CD4-positive, alpha-beta memory T cell (primary cell): ENCODE measurements at regions not wholly inside any gene's neighbourhood (a gene's known extent, or its start where the extent isn't known, plus 50 kb on each side); places are given as distances from the start of the nearest gene placed in this dataset.

Source experiments
- CTCF ChIA-PET: fragments of 350-600 bp; sonication (Branson Sonifier 250); formaldehyde crosslinking; loops from one replicate; lab custom pipeline; 2021; ENCODE audit warnings: inconsistent platforms; ENCODE audit not compliant: partially characterized antibody; lab: Charles Lee
- POLR2A ChIA-PET: fragments of 350-600 bp; sonication (Branson Sonifier 250); formaldehyde crosslinking; loops from one replicate; lab custom pipeline; 2021; ENCODE audit not compliant: partially characterized antibody; lab: Charles Lee
- DNase-seq, 5 donors: peaks; one replicate each; pipeline versions ENCODE4 v3.0.0 to v3.0.0-alpha.2; 2020 to 2022; ENCODE audit warnings: mixed read lengths in 1 of 5
- H3K27ac ChIP-seq: one replicate; pipeline ENCODE4 v1.7.0; 2013; ENCODE audit warnings: low read depth, low read length
- H3K27me3 ChIP-seq: 2 replicates; pipeline ENCODE4 v1.7.0; 2013; ENCODE audit warnings: mild to moderate bottlenecking, low read length, moderate library complexity; ENCODE audit not compliant: insufficient read depth
- H3K36me3 ChIP-seq: 2 replicates; pipeline ENCODE4 v1.7.0; 2013; ENCODE audit warnings: mild to moderate bottlenecking, low read length, moderate library complexity; ENCODE audit not compliant: insufficient read depth
- H3K4me1 ChIP-seq: 2 replicates; pipeline ENCODE4 v1.7.0; 2013; ENCODE audit warnings: mild to moderate bottlenecking, low read length, moderate library complexity; ENCODE audit not compliant: insufficient read depth
- H3K4me3 ChIP-seq, 2 donors: one replicate each; pipeline ENCODE4 v1.7.0; 2013; ENCODE audit warnings: low read length in 2 of 2, mild to moderate bottlenecking in 1 of 2
- H3K9me3 ChIP-seq, 2 donors: one replicate each; pipeline ENCODE4 v1.7.0; 2013; ENCODE audit warnings: low read length in 2 of 2, control low read depth in 1 of 2; ENCODE audit not compliant: control insufficient read depth in 1 of 2
- H3K27ac Mint-ChIP-seq, 7 donors: one replicate each; pipeline ENCODE4 v1.8.0; 2020 to 2021; ENCODE audit warnings: mixed read lengths in 7 of 7, mild to moderate bottlenecking in 6 of 7, inconsistent platforms in 3 of 7, moderate library complexity in 3 of 7
- H3K27me3 Mint-ChIP-seq, 2 donors: one replicate each; pipeline ENCODE4 v1.8.0; 2020 to 2021; ENCODE audit warnings: mixed read lengths in 2 of 2
- H3K36me3 Mint-ChIP-seq, 2 donors: one replicate each; pipeline ENCODE4 v1.8.0; 2020 to 2021; ENCODE audit warnings: mixed read lengths in 2 of 2, inconsistent platforms in 1 of 2, mild to moderate bottlenecking in 1 of 2
- H3K4me1 Mint-ChIP-seq, 4 donors: one replicate each; pipeline ENCODE4 v1.8.0; 2020 to 2021; ENCODE audit warnings: mixed read lengths in 4 of 4, mild to moderate bottlenecking in 1 of 4
- H3K4me3 Mint-ChIP-seq, 8 donors: one replicate each; pipeline ENCODE4 v1.8.0; 2020 to 2021; ENCODE audit warnings: mixed read lengths in 8 of 8, mild to moderate bottlenecking in 7 of 8, moderate library complexity in 6 of 8, inconsistent platforms in 3 of 8
- H3K9me3 Mint-ChIP-seq, 8 donors: one replicate each; pipeline ENCODE4 v1.8.0; 2020 to 2021; ENCODE audit warnings: mixed read lengths in 8 of 8, mild to moderate bottlenecking in 5 of 8, inconsistent platforms in 3 of 8, moderate library complexity in 1 of 8
- intact Hi-C: fragments of 100-400 bp; cut with micrococcal nuclease; formaldehyde crosslinking; loops from one replicate; pipeline ENCODE4 v1.15.1; 2023

- Histone ChIP-seq H3K36me3 (no peaks in the 10 kb centered on the region), H3K9me3 (no peaks in the 10 kb centered on the region), H3K4me1 (no peaks in the 10 kb centered on the region), H3K27ac (no peak overlapping the region), H3K27me3 (no peaks in the 10 kb centered on the region), H3K4me3 (no peak overlapping the region)
- Mint-ChIP-seq H3K27ac (no peak overlapping the region), H3K27me3 (peaks cover 0 to 2% of the 10 kb centered on the region in 2 donors), H3K4me1 (no peaks in the 10 kb centered on the region), H3K4me3 (no peak overlapping the region), H3K36me3 (no peaks in the 10 kb centered on the region), H3K9me3 (no peaks in the 10 kb centered on the region)
- DNase-seq = no peak
- ChIA-PET CTCF (no interaction called here), POLR2A (no interaction called here)
- intact Hi-C loops = no loop called here
These were observed 328.9 kb upstream of the MAF start for GRCh38 chr16:79929260-79929965.

GRCh38 chr16:79928142-79928873, 327.8 kb upstream of the MAF start:
- intact Hi-C loops = no loop called here
- H3K9me3 ChIP-seq = no peaks in the 10 kb centered on the region
- CTCF ChIA-PET = no interaction called here

GRCh38 chr16:79926451-79927205, 326.1 kb upstream of the MAF start:
- ChIA-PET POLR2A (no interaction called here), CTCF (no interaction called here)
- Histone ChIP-seq H3K9me3 (no peaks in the 10 kb centered on the region), H3K4me1 (no peaks in the 10 kb centered on the region), H3K36me3 (no peaks in the 10 kb centered on the region), H3K4me3 (no peak overlapping the region), H3K27me3 (no peaks in the 10 kb centered on the region), H3K27ac (no peak overlapping the region)
- Mint-ChIP-seq H3K4me3 (no peak overlapping the region), H3K36me3 (no peaks in the 10 kb centered on the region), H3K27ac (no peak overlapping the region), H3K9me3 (no peaks in the 10 kb centered on the region), H3K27me3 (peaks cover 0 to 6% of the 10 kb centered on the region in 2 donors), H3K4me1 (no peaks in the 10 kb centered on the region)
- intact Hi-C loops = no loop called here
- no peak for DNase-seq

More at GRCh38 chr16:79928142-79928873, 327.8 kb upstream of the MAF start:
- no peaks in the 10 kb centered on the region for H3K4me1 ChIP-seq
- H3K4me3 ChIP-seq = no peak overlapping the region
- POLR2A ChIA-PET = no interaction called here
- H3K27me3 ChIP-seq = no peaks in the 10 kb centered on the region
- no peak overlapping the region for H3K27ac ChIP-seq
- H3K36me3 Mint-ChIP-seq = no peaks in the 10 kb centered on the region
- DNase-seq = no peak
- H3K27ac Mint-ChIP-seq = no peak overlapping the region
- no peaks in the 10 kb centered on the region for H3K9me3 Mint-ChIP-seq
- H3K4me1 Mint-ChIP-seq = no peaks in the 10 kb centered on the region
- peaks cover 0 to 3% of the 10 kb centered on the region in 2 donors for H3K27me3 Mint-ChIP-seq
- H3K4me3 Mint-ChIP-seq = no peak overlapping the region
- H3K36me3 ChIP-seq = no peaks in the 10 kb centered on the region

- H3K9me3 Mint-ChIP-seq = no peaks in the 10 kb centered on the region
- Histone ChIP-seq H3K4me1 (no peaks in the 10 kb centered on the region), H3K27me3 (no peaks in the 10 kb centered on the region), H3K4me3 (no peak overlapping the region), H3K36me3 (no peaks in the 10 kb centered on the region), H3K27ac (no peak overlapping the region), H3K9me3 (no peaks in the 10 kb centered on the region)
- intact Hi-C loops = no loop called here
- H3K4me1 Mint-ChIP-seq = peaks cover 0 to 6% (median 2%) of the 10 kb centered on the region in 4 donors
- H3K4me3 Mint-ChIP-seq = no peak overlapping the region
- no peak overlapping the region for H3K27ac Mint-ChIP-seq
- no peaks in the 10 kb centered on the region for H3K36me3 Mint-ChIP-seq
- no peak for DNase-seq
- POLR2A ChIA-PET = no interaction called here
- CTCF ChIA-PET = no interaction called here
- peaks cover 0 to 10% of the 10 kb centered on the region in 2 donors for H3K27me3 Mint-ChIP-seq
These were observed 322.9 kb upstream of the MAF start for GRCh38 chr16:79923431-79923830.

- DNase-seq = no peak
- H3K27ac Mint-ChIP-seq = no peak overlapping the region
- CTCF ChIA-PET = no interaction called here
- no peaks in the 10 kb centered on the region for H3K9me3 ChIP-seq
- H3K4me3 Mint-ChIP-seq = no peak overlapping the region
- no peaks in the 10 kb centered on the region for H3K27me3 ChIP-seq
- no peaks in the 10 kb centered on the region for H3K9me3 Mint-ChIP-seq
- H3K4me3 ChIP-seq = no peak overlapping the region
- H3K4me1 Mint-ChIP-seq = peaks cover 0 to 6% (median 2%) of the 10 kb centered on the region in 4 donors
- intact Hi-C loops = no loop called here
- peaks cover 0 to 10% of the 10 kb centered on the region in 2 donors for H3K27me3 Mint-ChIP-seq
- POLR2A ChIA-PET = no interaction called here
- no peaks in the 10 kb centered on the region for H3K36me3 ChIP-seq
- no peaks in the 10 kb centered on the region for H3K36me3 Mint-ChIP-seq
- H3K4me1 ChIP-seq = no peaks in the 10 kb centered on the region
- H3K27ac ChIP-seq = no peak overlapping the region
These were observed 320.1 kb upstream of the MAF start for GRCh38 chr16:79920685-79921084.

- Mint-ChIP-seq H3K36me3 (no peaks in the 10 kb centered on the region), H3K4me1 (peaks cover 0 to 6% (median 2%) of the 10 kb centered on the region in 4 donors), H3K4me3 (peak overlapping the region in 2 of 8 donors; percentile 23 to 43), H3K27ac (peak overlapping the region in 1 of 7 donors; percentile 8), H3K27me3 (peaks cover 7 to 11% of the 10 kb centered on the region in 2 donors), H3K9me3 (no peaks in the 10 kb centered on the region)
- no peak for DNase-seq
- Histone ChIP-seq H3K9me3 (no peaks in the 10 kb centered on the region), H3K4me1 (no peaks in the 10 kb centered on the region), H3K36me3 (no peaks in the 10 kb centered on the region), H3K27me3 (no peaks in the 10 kb centered on the region), H3K4me3 (no peak overlapping the region), H3K27ac (no peak overlapping the region)
- ChIA-PET CTCF (no interaction called here), POLR2A (no interaction called here)
- intact Hi-C loops = no loop called here
These were observed 318.4 kb upstream of the MAF start for GRCh38 chr16:79918916-79919315.

GRCh38 chr16:79915761-79916160, 315.2 kb upstream of the MAF start:
- Histone ChIP-seq H3K4me3 (no peak overlapping the region), H3K36me3 (no peaks in the 10 kb centered on the region), H3K9me3 (no peaks in the 10 kb centered on the region), H3K27me3 (no peaks in the 10 kb centered on the region), H3K4me1 (no peaks in the 10 kb centered on the region), H3K27ac (no peak overlapping the region)
- intact Hi-C loops = no loop called here
- ChIA-PET POLR2A (no interaction called here), CTCF (no interaction called here)
- H3K27ac Mint-ChIP-seq = no peak overlapping the region
- H3K36me3 Mint-ChIP-seq = no peaks in the 10 kb centered on the region
- H3K4me1 Mint-ChIP-seq = peaks cover 0 to 6% (median 2%) of the 10 kb centered on the region in 4 donors
- no peak for DNase-seq
- H3K4me3 Mint-ChIP-seq = no peak overlapping the region
- no peaks in the 10 kb centered on the region for H3K9me3 Mint-ChIP-seq
- H3K27me3 Mint-ChIP-seq = peaks cover 6 to 11% of the 10 kb centered on the region in 2 donors
